ENCODE measurements at regions not wholly inside any gene's neighbourhood (a gene's known extent, or its start where the extent isn't known, plus 50 kb on each side); places are given as distances from the start of the nearest gene placed in this dataset.

DNA sequence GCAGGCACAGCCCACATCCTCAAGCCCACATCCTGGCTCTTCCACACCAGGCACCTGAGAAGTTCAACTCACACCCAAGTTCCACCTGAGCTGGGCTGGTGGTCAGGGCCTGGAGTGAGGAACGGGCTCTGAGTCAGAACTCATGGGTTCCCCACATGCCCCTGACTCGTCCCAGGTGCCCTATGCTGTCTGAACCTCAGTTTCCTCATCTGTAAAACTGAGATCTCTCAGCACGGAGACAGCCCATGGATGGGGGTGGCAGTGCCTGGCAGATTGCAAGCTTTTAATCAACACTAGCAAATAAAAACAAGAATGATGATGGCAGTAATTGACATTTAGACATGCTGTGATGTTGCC, 307.8 kb downstream of the NDUFA10 start:
- TF ChIP-seq, protein P1, sequence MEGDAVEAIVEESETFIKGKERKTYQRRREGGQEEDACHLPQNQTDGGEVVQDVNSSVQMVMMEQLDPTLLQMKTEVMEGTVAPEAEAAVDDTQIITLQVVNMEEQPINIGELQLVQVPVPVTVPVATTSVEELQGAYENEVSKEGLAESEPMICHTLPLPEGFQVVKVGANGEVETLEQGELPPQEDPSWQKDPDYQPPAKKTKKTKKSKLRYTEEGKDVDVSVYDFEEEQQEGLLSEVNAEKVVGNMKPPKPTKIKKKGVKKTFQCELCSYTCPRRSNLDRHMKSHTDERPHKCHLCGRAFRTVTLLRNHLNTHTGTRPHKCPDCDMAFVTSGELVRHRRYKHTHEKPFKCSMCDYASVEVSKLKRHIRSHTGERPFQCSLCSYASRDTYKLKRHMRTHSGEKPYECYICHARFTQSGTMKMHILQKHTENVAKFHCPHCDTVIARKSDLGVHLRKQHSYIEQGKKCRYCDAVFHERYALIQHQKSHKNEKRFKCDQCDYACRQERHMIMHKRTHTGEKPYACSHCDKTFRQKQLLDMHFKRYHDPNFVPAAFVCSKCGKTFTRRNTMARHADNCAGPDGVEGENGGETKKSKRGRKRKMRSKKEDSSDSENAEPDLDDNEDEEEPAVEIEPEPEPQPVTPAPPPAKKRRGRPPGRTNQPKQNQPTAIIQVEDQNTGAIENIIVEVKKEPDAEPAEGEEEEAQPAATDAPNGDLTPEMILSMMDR (optimal IDR thresholded peaks at IDR 0.05 in 1 of 3, IDR thresholded peaks at IDR 0.05 in 1 of 3, conservative IDR thresholded peaks at IDR 0.05 in 1 of 3; ENCODE audit: extremely low read depth in 1 of 3, insufficient read depth in 2 of 3, low read length in 3 of 3), result no peak
- no peak for TF ChIP-seq EZH2 (IDR thresholded peaks at IDR 0.05; ENCODE audit: low read length)

Measured in keratinocyte (primary cell).